Breast epithelium (tissue), 4 donors: ENCODE measurements at regions not wholly inside any gene's neighbourhood (a gene's known extent, or its start where the extent isn't known, plus 50 kb on each side); places are given as distances from the start of the nearest gene placed in this dataset.

ENCODE experiments used
- DNase-seq, 2 donors: peaks; one replicate each; pipeline ENCODE4 v3.0.0-alpha.2; 2019; ENCODE audit warnings: low spot score in 2 of 2
- H3K27ac ChIP-seq, 2 donors: fragments of 200-600 bp; sonication (generic) in 1 of 2; one replicate each; pipeline ENCODE4 v1.5.1; 2016 to 2019; ENCODE audit warnings: mild to moderate bottlenecking in 1 of 2
- H3K27me3 ChIP-seq, 2 donors: fragments of 200-600 bp; sonication (generic) in 1 of 2; one replicate each; pipeline versions ENCODE4 v1.5.1 to v1.6.0; 2017 to 2019; ENCODE audit warnings: control low read depth in 1 of 2, mild to moderate bottlenecking in 1 of 2
- H3K36me3 ChIP-seq: fragments of 200-600 bp; one replicate; pipeline ENCODE4 v1.5.1; 2019
- H3K4me1 ChIP-seq, 2 donors: fragments of 200-600 bp; sonication (generic); one replicate each; pipeline ENCODE4 v1.5.1; 2016 to 2019; ENCODE audit warnings: control low read depth in 1 of 2
- H3K4me3 ChIP-seq, 3 donors: fragments of 200-600 bp; sonication (generic); 1 replicate in 2 of 3; 2 replicates in 1 of 3; pipeline ENCODE4 v1.5.1; 2016 to 2019; ENCODE audit warnings: mild to moderate bottlenecking in 3 of 3, moderate library complexity in 2 of 3
- H3K9me3 ChIP-seq, 2 donors: fragments of 200-600 bp; sonication (generic) in 1 of 2; one replicate each; pipeline ENCODE4 v1.5.1; 2016 to 2019; ENCODE audit warnings: control low read depth in 1 of 2
- CTCF ChIP-seq, 3 donors: fragments of 450-650 bp; IDR thresholded peaks; one replicate each; pipeline ENCODE4 v1.5.1; 2016 to 2017; ENCODE audit warnings: antibody characterized with exemption in 3 of 3, mild to moderate bottlenecking in 3 of 3, moderate library complexity in 3 of 3
- POLR2A ChIP-seq: fragments of 450-650 bp; IDR thresholded peaks from one replicate; pipeline ENCODE4 v1.6.1; 2016; ENCODE audit warnings: antibody characterized with exemption, mild to moderate bottlenecking, moderate library complexity
- POLR2AphosphoS5 ChIP-seq, 3 donors: sonication (generic); formaldehyde crosslinking; IDR thresholded peaks; one replicate each; pipeline ENCODE4 v1.6.1; 2017; ENCODE audit warnings: antibody characterized with exemption in 3 of 3
- intact Hi-C: fragments of 100-400 bp; cut with DNase I; formaldehyde crosslinking; loops from one replicate; pipeline ENCODE4 v1.15.1; 2023; ENCODE audit warnings: low total_unique reads

- intact Hi-C loops, result loop anchor here (10.0 kb wide), 1 partner anchor 630 kb away; no protein-coding TSS in a partner anchor
- peaks cover 0 to 19% of the 10 kb centered on the region in 2 donors for H3K9me3 ChIP-seq
- no peaks in the 10 kb centered on the region for H3K36me3 ChIP-seq
- no peak for DNase-seq
- H3K27me3 ChIP-seq, result peaks cover 0 to 4% of the 10 kb centered on the region in 2 donors
- TF ChIP-seq POLR2AphosphoS5 (IDR thresholded peaks at IDR 0.05) (no peak), POLR2A (no peak), CTCF (IDR thresholded peaks at IDR 0.05) (no peak)
- no peak overlapping the region for H3K27ac ChIP-seq
- no peaks in the 10 kb centered on the region for H3K4me1 ChIP-seq
- no peak overlapping the region for H3K4me3 ChIP-seq
Measured at GRCh38 chr10:123544986-123545385, 121.2 kb upstream of the GPR26 start.

- intact Hi-C loops, result loop anchor here (10.0 kb wide), 1 partner anchor 626 kb away; no protein-coding TSS in a partner anchor
- TF ChIP-seq POLR2AphosphoS5 (IDR thresholded peaks at IDR 0.05) (no peak), CTCF (IDR thresholded peaks at IDR 0.05) (no peak), POLR2A (no peak)
- no peaks in the 10 kb centered on the region for H3K4me1 ChIP-seq
- peaks cover 0 to 26% of the 10 kb centered on the region in 2 donors for H3K27me3 ChIP-seq
- H3K9me3 ChIP-seq, result peaks cover 0 to 14% of the 10 kb centered on the region in 2 donors
- no peak overlapping the region for H3K27ac ChIP-seq
- no peaks in the 10 kb centered on the region for H3K36me3 ChIP-seq
- DNase-seq, result no peak
- H3K4me3 ChIP-seq, result no peak overlapping the region
Measured at GRCh38 chr10:123548770-123549169, 117.4 kb upstream of the GPR26 start.

GRCh38 chr10:123549761-123550454 lies 116.2 kb upstream of the GPR26 start:
- Histone ChIP-seq H3K4me3 (no peak overlapping the region), H3K27me3 (peaks cover 0 to 26% of the 10 kb centered on the region in 2 donors), H3K27ac (no peak overlapping the region), H3K9me3 (peaks cover 0 to 7% of the 10 kb centered on the region in 2 donors), H3K36me3 (no peaks in the 10 kb centered on the region), H3K4me1 (no peaks in the 10 kb centered on the region)
- no peak for DNase-seq
- intact Hi-C loops, result loop anchor here (10.0 kb wide), 2 partner anchors 415 to 625 kb away; partner anchors contain the start of gene HMX3
- no peak for TF ChIP-seq POLR2A
- no peak for TF ChIP-seq CTCF (IDR thresholded peaks at IDR 0.05)
- TF ChIP-seq POLR2AphosphoS5 (IDR thresholded peaks at IDR 0.05), result no peak

GRCh38 chr10:123550675-123551096 lies 115.5 kb upstream of the GPR26 start:
- Histone ChIP-seq H3K4me3 (no peak overlapping the region), H3K9me3 (no peaks in the 10 kb centered on the region), H3K4me1 (no peaks in the 10 kb centered on the region), H3K27me3 (peaks cover 0 to 26% of the 10 kb centered on the region in 2 donors), H3K36me3 (no peaks in the 10 kb centered on the region), H3K27ac (no peak overlapping the region)
- no peak for DNase-seq
- TF ChIP-seq POLR2A (no peak), POLR2AphosphoS5 (IDR thresholded peaks at IDR 0.05) (no peak), CTCF (IDR thresholded peaks at IDR 0.05) (no peak)
- intact Hi-C loops, result loop anchor here (10.0 kb wide), 1 partner anchor 416 kb away; the partner anchor contains the start of gene HMX3

- no peak overlapping the region for H3K27ac ChIP-seq
- H3K9me3 ChIP-seq, result no peaks in the 10 kb centered on the region
- no peaks in the 10 kb centered on the region for H3K4me1 ChIP-seq
- no peak overlapping the region for H3K4me3 ChIP-seq
- TF ChIP-seq POLR2A, result no peak
- TF ChIP-seq POLR2AphosphoS5 (IDR thresholded peaks at IDR 0.05), result no peak
- TF ChIP-seq CTCF (IDR thresholded peaks at IDR 0.05), result no peak
- DNase-seq, result no peak
- H3K36me3 ChIP-seq, result no peaks in the 10 kb centered on the region
- peaks cover 0 to 30% of the 10 kb centered on the region in 2 donors for H3K27me3 ChIP-seq
- intact Hi-C loops, result loop anchor here (10.0 kb wide), 1 partner anchor 416 kb away; the partner anchor contains the start of gene HMX3
Measured at GRCh38 chr10:123551259-123551658, 114.9 kb upstream of the GPR26 start.
